DND-41 (cell line): ENCODE measurements at regions not wholly inside any gene's neighbourhood (a gene's known extent, or its start where the extent isn't known, plus 50 kb on each side); places are given as distances from the start of the nearest gene placed in this dataset.

Experiments
- CTCF ChIP-seq: IDR thresholded peaks from 2 replicates; pipeline ENCODE4 v1.5.1; 2012; ENCODE audit warnings: borderline replicate concordance, low read length, moderate library complexity, mild to moderate bottlenecking; ENCODE audit not compliant: poor library complexity, severe bottlenecking; ENCODE audit errors: extremely low read depth
- EZH2 ChIP-seq: IDR thresholded peaks from 3 replicates; pipeline ENCODE4 v1.6.1; 2012; ENCODE audit warnings: borderline replicate concordance, low read depth, mild to moderate bottlenecking, moderate library complexity, low read length, inconsistent platforms; ENCODE audit not compliant: severe bottlenecking

- TF ChIP-seq CTCF (no peak), EZH2 (no peak)
Observed at GRCh38 chr4:84058201-84058600, 440.9 kb downstream of the NKX6-1 start.
